ENCODE measurements at regions not wholly inside any gene's neighbourhood (a gene's known extent, or its start where the extent isn't known, plus 50 kb on each side); places are given as distances from the start of the nearest gene placed in this dataset.

DNA sequence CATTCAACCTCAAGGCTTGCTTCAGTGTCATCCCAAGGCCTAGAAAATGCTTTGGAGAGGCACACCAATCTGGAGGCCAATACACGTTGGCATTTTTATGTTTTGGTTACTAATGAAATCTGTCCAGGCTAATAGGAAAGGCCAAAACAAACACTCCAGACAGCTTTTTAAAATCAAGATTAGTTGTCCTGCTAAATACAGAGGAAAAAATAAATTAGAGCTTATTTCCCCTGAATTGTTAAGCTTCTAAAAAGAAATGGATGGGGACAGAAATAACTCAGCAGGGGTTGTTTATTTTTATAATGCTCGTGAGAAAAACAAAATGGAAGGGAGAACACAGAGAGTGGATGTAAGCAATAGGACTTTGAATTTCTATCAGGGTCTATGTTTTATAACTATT is 438.5 kb upstream of the LRRC4C start:
- Histone ChIP-seq H3K4me3 (ENCODE audit: insufficient read depth, low read depth, low read length) (no peak overlapping the region), H3K27me3 (ENCODE audit: insufficient read depth, low read length) (no peaks in the 10 kb centered on the region), H3K36me3 (ENCODE audit: insufficient read depth, low read length) (no peaks in the 10 kb centered on the region), H4K20me1 (ENCODE audit: insufficient read depth, low read length) (no peaks in the 10 kb centered on the region), H3K79me2 (ENCODE audit: insufficient read depth, low read length) (no peaks in the 10 kb centered on the region), H3K4me1 (ENCODE audit: insufficient read depth, low read length) (no peaks in the 10 kb centered on the region), H2AFZ (ENCODE audit: low read depth, low read length) (no peak overlapping the region), H3K27ac (ENCODE audit: low read depth, low read length) (no peak overlapping the region), H3K9ac (ENCODE audit: low read length) (no peak overlapping the region), H3K9me3 (ENCODE audit: insufficient read depth, low read depth, low read length) (no peaks in the 10 kb centered on the region), H3K4me2 (ENCODE audit: low read length) (no peak overlapping the region)
- Mint-ChIP-seq H3K36me3 (ENCODE audit: low read depth, unreplicated experiment) (no peaks in the 10 kb centered on the region), H3K4me3 (ENCODE audit: unreplicated experiment) (no peak overlapping the region), H3K27me3 (ENCODE audit: low read depth, unreplicated experiment) (no peaks in the 10 kb centered on the region), H3K9me3 (ENCODE audit: unreplicated experiment) (peaks cover 5% of the 10 kb centered on the region), H3K27ac (ENCODE audit: unreplicated experiment) (no peak overlapping the region), H3K4me1 (ENCODE audit: low read depth, unreplicated experiment) (no peaks in the 10 kb centered on the region)
- TF ChIP-seq, protein P1, sequence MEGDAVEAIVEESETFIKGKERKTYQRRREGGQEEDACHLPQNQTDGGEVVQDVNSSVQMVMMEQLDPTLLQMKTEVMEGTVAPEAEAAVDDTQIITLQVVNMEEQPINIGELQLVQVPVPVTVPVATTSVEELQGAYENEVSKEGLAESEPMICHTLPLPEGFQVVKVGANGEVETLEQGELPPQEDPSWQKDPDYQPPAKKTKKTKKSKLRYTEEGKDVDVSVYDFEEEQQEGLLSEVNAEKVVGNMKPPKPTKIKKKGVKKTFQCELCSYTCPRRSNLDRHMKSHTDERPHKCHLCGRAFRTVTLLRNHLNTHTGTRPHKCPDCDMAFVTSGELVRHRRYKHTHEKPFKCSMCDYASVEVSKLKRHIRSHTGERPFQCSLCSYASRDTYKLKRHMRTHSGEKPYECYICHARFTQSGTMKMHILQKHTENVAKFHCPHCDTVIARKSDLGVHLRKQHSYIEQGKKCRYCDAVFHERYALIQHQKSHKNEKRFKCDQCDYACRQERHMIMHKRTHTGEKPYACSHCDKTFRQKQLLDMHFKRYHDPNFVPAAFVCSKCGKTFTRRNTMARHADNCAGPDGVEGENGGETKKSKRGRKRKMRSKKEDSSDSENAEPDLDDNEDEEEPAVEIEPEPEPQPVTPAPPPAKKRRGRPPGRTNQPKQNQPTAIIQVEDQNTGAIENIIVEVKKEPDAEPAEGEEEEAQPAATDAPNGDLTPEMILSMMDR (IDR thresholded peaks at IDR 0.05; ENCODE audit: insufficient read depth, low read depth, low read length): no peak
- TF ChIP-seq EZH2 (IDR thresholded peaks at IDR 0.05; ENCODE audit: insufficient read depth, low read length): no peak
- FAIRE-seq: no peak
- DNase-seq (ENCODE audit: low read depth): no peak

- Histone ChIP-seq H3K27me3 (ENCODE audit: insufficient read depth, low read length) (no peaks in the 10 kb centered on the region), H3K4me3 (ENCODE audit: insufficient read depth, low read depth, low read length) (no peak overlapping the region), H3K9me3 (ENCODE audit: insufficient read depth, low read depth, low read length) (peaks cover 3% of the 10 kb centered on the region), H3K9ac (ENCODE audit: low read length) (no peak overlapping the region), H3K79me2 (ENCODE audit: insufficient read depth, low read length) (no peaks in the 10 kb centered on the region), H3K4me2 (ENCODE audit: low read length) (no peak overlapping the region), H4K20me1 (ENCODE audit: insufficient read depth, low read length) (no peaks in the 10 kb centered on the region), H2AFZ (ENCODE audit: low read depth, low read length) (no peak overlapping the region), H3K36me3 (ENCODE audit: insufficient read depth, low read length) (no peaks in the 10 kb centered on the region), H3K4me1 (ENCODE audit: insufficient read depth, low read length) (no peaks in the 10 kb centered on the region), H3K27ac (ENCODE audit: low read depth, low read length) (no peak overlapping the region)
- no peak for TF ChIP-seq EZH2 (IDR thresholded peaks at IDR 0.05; ENCODE audit: insufficient read depth, low read length)
- no peak overlapping the region for H3K27ac Mint-ChIP-seq (ENCODE audit: unreplicated experiment)
- no peaks in the 10 kb centered on the region for H3K36me3 Mint-ChIP-seq (ENCODE audit: low read depth, unreplicated experiment)
- no peak for DNase-seq (ENCODE audit: low read depth)
- H3K9me3 Mint-ChIP-seq (ENCODE audit: unreplicated experiment): peaks cover 8% of the 10 kb centered on the region
- FAIRE-seq: no peak
- H3K27me3 Mint-ChIP-seq (ENCODE audit: low read depth, unreplicated experiment): no peaks in the 10 kb centered on the region
- H3K4me1 Mint-ChIP-seq (ENCODE audit: low read depth, unreplicated experiment): no peaks in the 10 kb centered on the region
- no peak overlapping the region for H3K4me3 Mint-ChIP-seq (ENCODE audit: unreplicated experiment)
Observed at GRCh38 chr11:41917900-41918299, 458.4 kb upstream of the LRRC4C start.

- no peaks in the 10 kb centered on the region for H3K27me3 ChIP-seq (ENCODE audit: insufficient read depth, low read length)
- no peak overlapping the region for H3K4me3 Mint-ChIP-seq (ENCODE audit: unreplicated experiment)
- H3K9ac ChIP-seq (ENCODE audit: low read length): no peak overlapping the region
- H3K36me3 Mint-ChIP-seq (ENCODE audit: low read depth, unreplicated experiment): no peaks in the 10 kb centered on the region
- no peaks in the 10 kb centered on the region for H3K79me2 ChIP-seq (ENCODE audit: insufficient read depth, low read length)
- no peak overlapping the region for H3K27ac Mint-ChIP-seq (ENCODE audit: unreplicated experiment)
- no peaks in the 10 kb centered on the region for H3K27me3 Mint-ChIP-seq (ENCODE audit: low read depth, unreplicated experiment)
- no peaks in the 10 kb centered on the region for H3K36me3 ChIP-seq (ENCODE audit: insufficient read depth, low read length)
- DNase-seq (ENCODE audit: low read depth) (no peak), FAIRE-seq (no peak)
- H3K9me3 ChIP-seq (ENCODE audit: insufficient read depth, low read depth, low read length): peaks cover 3% of the 10 kb centered on the region
- no peak for TF ChIP-seq EZH2 (IDR thresholded peaks at IDR 0.05; ENCODE audit: insufficient read depth, low read length)
- TF ChIP-seq, protein P1 (IDR thresholded peaks at IDR 0.05; ENCODE audit: insufficient read depth, low read depth, low read length): no peak
- H2AFZ ChIP-seq (ENCODE audit: low read depth, low read length): no peak overlapping the region
- no peaks in the 10 kb centered on the region for H3K4me1 ChIP-seq (ENCODE audit: insufficient read depth, low read length)
- no peaks in the 10 kb centered on the region for H3K4me1 Mint-ChIP-seq (ENCODE audit: low read depth, unreplicated experiment)
- no peaks in the 10 kb centered on the region for H4K20me1 ChIP-seq (ENCODE audit: insufficient read depth, low read length)
- no peak overlapping the region for H3K4me2 ChIP-seq (ENCODE audit: low read length)
- no peak overlapping the region for H3K4me3 ChIP-seq (ENCODE audit: insufficient read depth, low read depth, low read length)
- H3K27ac ChIP-seq (ENCODE audit: low read depth, low read length): no peak overlapping the region
- peaks cover 5% of the 10 kb centered on the region for H3K9me3 Mint-ChIP-seq (ENCODE audit: unreplicated experiment)
Observed at GRCh38 chr11:41920374-41920773, 460.9 kb upstream of the LRRC4C start.
